Stimulated activated naive CD8-positive, alpha-beta T cell treated with anti-CD3 and anti-CD28 coated beads, Interleukin-15, Interleukin-2, amounts not matched to agents 100 U/mL and 50 U/mL, for 24 hours (primary cell): ENCODE measurements at regions not wholly inside any gene's neighbourhood (a gene's known extent, or its start where the extent isn't known, plus 50 kb on each side); places are given as distances from the start of the nearest gene placed in this dataset.

Experiments used
- ATAC-seq: fragments of 150-1000 bp; cut with Tn5 transposase; one replicate; pipeline ENCODE4 v1.10.0; 2021
- DNase-seq: peaks from one replicate; pipeline ENCODE4 v3.0.0; 2021

DNA sequence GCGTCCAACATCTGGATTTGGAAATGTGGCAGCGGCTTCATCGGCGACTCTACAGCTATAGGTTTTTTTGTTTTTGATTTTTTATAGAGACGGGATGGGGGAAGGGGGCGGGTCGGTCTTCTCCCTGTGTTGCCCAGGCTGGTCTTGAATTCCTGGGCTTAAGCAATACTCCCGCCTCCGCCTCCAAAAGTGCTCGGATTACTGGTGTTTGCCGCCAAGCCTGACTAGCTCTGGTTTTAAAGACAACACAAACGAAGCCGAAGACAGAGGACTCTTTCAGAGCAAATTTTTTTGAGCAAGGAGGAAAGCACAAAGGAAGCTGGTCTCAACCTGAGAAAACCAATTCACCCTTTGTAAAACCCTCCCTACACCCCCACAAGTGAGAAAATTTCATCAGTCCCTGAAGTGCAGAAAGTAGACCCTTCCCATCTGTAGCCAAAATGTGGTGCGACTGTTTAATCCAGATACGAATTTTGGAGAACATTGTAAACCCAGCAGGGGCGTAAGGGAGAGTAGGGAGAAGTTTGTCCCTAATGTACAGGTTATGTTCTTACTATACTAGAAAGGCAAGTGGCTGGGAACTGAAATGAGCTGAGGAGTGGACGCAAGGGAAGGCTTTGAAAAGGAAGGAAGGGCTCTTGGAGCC, 185.9 kb downstream of the TRIM27 start:
- ATAC-seq (no peak), DNase-seq (no peak)

DNA sequence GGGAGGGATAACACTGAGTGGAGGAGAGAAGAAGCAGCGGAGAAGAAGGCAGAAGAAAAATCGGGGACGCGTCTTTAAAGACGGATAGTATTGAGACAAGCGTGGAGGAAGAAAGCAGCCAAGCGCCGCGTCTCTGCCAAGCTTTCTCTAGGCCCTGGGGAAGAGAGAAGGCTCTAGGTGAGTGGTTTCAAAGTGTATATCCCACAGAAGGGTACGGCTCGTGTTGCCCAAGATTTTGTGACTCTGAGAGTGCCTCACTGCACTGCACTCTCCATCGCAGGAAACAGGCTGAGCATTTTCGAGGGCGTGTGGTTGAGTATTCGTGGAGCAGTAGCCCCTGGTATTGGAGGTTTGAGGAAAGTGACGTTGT, 185.4 kb downstream of the TRIM27 start:
- DNase-seq (no peak), ATAC-seq (no peak)

DNA sequence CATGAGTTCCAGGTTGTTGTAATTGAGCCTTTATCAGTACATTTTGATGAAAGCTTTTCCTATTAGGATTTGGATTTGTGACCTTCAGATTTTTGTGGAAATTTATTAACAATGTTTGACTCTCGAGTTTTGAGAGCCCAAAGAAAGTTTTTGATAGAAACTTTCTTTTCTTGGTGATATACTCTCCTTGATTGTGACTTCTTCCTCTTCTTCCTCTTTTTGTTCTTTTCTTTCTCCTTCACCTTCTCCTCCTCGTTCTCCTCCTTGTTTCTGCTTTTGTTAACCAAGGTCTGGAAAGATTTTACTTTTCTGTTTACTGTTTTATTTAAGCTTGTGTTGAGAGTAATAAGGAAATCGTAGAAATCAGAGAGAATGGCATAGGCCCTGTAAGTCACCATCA, 182.4 kb downstream of the TRIM27 start:
- ATAC-seq = no peak
- DNase-seq = no peak

DNA sequence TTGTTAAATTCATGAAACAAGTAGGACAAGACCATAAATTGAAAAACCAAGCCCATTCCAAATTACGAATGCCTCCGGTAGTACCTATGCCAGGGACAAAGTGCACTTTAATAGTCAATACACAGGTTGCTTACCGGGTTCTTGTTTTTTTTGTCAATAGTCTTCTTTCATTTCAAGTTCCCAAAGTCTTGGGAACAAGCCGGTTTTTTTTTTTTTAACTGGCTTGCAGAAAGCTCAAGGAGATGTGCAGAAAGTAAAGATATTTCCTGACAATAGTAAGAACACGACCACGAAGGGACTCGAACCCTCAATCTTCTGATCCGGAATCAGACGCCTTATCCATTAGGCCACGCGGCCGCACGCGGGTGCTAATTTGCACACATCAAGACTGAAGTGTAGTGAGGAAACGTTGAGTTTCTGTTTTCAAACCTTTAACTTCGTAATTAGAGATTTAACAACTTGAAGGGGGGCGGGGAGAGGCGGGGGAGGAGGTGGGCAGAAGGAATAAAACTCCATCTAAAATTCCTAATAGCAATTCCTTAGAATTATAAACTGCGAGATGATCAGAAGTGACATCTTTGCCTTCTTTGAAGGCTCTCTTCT, 181.0 kb downstream of the TRIM27 start:
- ATAC-seq (peak; percentile 52), DNase-seq (peak; percentile 57)

DNA sequence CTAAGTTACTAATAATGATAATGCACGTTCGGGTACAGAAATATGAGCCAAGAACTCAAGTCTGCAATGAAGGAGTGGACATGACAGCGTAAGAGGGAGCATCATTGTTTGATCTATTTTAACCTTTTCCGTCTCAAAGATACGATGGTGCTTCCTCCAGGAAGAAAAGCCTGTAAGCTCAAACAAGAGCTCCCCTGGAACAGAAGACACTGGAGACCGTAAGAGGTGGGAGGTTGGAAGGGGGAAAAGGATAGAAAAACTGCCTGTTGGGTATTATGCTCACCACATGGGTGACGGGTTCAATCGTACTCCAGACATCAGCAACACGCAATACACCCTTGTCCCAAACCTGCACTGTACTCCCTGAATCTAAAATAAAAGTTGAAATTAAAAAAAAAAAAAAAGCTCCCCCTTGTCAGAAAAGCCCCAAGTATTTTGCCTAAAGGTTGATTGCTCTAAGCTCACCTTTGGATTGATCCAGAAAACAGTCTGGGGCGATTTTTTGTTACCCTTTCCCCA, 180.5 kb downstream of the TRIM27 start:
- ATAC-seq (no peak), DNase-seq (no peak)

DNA sequence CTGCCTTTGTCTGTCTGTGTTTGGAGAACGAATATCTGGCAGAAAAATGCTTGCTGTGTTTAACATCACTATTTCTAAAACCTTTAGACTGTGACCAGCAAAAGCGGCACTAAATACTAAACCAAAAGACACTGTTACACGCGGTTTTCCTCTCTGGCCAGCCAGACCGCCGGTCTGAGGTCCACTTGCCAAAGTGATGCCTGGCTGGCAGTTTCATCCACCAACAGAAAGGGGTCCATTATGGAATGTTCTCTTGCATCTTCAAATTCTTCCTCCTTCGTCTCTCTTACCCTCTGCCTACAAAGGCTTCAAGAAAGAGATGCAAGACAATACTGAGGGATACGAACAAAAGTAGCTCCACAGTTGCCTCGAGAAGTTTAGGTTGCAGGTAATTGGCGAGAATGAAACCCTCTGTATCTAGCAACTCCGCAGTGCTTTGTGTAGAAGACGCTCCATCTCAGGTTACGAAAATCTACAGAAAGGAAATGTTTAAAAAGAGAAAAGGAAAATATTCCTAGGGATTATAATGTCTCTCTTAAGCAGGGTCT, 176.6 kb downstream of the TRIM27 start:
- ATAC-seq (no peak), DNase-seq (no peak)

DNA sequence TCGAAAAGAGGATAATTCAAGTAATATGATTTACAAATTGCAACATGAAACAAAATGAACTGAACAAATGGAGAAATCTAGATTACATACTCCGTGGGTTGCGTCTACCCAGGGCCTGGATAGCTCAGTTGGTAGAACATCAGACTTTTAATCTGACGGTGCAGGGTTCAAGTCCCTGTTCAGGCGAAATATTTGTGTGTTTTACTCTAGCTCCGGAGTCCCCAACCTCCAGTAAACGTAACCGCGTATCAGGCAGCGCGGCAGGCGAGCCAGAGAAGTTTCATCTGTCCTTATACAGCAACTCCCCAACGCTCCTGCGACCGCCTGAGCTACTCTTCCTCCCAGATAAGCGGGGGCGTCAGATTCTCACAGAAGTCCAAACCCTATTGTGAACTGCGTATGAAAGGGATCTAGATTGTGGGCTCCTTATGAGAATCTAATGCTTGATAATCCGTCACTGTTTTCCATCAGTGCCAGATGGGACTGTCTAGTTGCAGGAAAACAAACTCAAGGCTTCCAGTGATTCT, 176.1 kb downstream of the TRIM27 start:
- DNase-seq (peak; percentile 38), ATAC-seq (peak; percentile 71)

DNA sequence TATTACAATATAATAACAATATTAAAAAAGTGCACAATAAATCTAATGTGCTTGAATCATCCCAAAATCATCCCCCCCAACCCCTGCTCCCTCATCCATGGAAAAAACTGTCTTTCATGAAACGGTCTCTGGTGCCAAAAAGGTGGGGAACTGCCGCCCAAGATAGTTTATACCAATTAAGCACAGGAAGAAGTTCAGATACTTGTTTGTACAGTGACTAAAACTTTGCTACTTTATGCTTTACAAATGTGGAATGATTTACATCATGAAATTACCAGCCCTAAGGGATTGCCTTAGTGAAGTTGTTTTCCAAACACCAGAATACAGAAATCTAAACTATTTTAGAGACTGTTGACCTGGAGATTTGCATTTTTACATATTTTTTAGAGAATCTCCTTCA, 175.6 kb downstream of the TRIM27 start:
- no peak for DNase-seq
- ATAC-seq = no peak

DNA sequence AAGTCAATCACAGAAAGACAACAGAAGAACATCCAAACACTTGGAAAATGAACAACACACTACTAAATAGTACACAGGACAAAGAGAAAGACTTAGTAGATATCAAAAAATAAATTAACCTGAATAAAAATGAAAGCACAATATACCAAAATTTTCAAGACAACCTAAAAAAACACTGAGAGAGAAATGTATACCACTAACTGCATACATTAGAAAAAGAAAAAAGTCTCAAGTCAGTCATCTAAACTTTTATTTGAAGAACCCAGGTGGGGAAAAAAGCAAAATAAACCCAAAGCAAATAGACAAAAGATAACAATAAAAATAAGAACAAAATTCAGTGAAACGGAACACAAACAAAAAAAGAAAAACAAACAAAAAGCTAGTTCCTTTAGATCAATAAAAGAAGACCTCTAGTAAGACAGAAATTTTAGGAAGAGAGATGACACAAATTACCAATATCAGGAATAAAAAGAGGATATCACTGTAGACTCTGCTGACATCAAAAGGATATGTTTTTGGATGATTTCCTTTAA, 172.8 kb downstream of the TRIM27 start:
- ATAC-seq (no peak), DNase-seq (no peak)

DNA sequence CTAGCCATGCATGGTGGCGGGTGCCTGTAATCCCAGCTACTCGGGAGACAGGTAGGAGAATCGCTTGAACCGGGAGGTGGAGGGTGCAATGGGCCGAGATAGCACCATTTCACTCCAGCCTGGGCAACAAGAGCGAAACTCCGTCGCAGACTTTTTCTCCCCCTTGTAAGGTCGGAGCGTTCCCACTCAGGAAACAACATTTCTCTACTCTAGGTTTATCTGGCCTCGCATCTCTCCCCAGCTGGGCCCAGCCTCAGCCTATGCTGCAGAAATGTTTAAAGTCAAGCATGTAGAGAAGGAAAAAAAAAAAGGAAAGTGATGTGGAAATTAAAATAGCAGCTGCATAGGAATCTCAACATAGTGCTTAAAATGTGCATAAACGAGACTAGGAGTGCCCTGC, 172.3 kb downstream of the TRIM27 start:
- no peak for ATAC-seq
- DNase-seq = no peak

DNA sequence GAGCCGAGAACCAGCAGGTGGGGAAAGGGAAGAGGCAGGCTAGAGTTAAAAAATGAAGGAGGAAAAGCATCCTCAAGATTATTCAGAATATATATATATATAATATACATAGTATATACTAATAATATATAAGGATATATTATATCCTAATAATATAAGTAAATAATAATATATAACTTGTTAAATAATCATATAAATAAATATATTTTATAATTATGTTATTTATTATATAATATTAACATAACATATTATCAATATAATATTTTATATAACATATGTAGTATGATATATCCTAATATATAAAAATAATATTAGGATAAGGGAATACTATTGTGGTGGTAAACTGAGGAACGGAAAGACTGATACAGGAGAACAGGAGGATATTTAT, 171.8 kb downstream of the TRIM27 start:
- no peak for DNase-seq
- ATAC-seq = no peak

DNA sequence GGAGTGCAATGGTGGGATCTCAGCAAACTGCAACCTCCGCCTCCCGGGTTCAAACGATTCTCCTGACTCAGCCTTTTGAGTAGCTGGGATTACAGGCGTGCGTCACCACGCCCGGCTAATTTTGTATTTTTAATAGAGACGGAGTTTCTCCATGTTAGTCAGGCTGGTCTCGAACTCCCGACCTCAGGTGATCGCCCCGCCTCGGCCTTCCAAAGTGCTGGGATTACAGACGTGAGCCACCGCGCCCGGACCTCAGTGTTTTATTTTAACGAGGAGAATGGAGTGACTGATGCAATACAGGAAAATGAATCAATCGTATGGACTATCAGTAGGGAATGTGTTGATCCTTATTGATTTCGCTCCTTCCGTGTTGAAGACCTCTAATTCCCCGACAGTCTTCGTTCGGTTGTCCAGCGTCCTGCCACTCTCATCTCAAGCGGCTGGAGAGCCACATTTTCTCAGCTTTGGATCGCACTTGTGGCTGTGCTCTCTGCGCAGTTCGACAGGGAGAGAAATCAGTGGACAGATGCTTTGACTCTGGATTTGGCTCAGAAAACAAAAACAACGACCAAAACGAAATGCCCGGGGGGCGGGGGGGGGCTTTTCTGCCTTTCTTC, 166.2 kb downstream of the TRIM27 start:
- ATAC-seq (no peak), DNase-seq (no peak)

DNA sequence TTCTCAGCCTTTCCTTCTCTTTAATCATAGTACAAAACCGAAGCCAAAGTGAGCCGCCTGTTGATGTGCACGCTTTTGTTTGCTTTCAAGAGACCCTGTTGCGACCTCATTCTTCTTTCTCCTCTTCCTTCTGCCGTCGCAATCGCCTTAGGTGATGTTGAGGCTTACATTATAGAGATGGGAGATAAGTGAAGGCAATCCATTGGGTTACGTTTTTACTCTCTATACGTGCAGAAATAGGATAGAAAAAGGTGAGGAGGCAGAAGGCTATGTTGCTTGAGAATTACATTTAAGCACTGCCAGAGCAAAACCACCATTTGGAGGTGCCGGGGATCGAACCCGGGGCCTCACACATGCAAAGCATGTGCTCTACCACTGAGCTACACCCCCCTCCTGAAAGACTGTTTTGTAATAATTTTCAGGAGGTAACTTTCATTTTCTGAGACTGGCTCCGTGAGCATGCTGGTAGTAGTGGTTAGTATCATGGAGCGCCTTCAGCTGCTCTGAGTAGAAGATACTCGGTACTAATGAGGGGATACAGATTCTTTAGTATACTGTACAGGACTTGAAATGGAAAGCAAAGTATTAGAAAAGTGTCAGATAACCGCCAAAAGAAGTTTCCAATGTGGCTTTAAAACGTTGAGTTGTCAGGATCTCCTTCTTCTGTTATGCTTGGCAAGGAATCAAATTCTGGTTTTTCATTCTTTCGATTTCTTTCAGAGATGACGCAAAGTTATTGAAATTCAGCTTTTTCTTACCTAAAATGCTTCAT, 165.6 kb downstream of the TRIM27 start:
- ATAC-seq = peak; percentile 69

DNA sequence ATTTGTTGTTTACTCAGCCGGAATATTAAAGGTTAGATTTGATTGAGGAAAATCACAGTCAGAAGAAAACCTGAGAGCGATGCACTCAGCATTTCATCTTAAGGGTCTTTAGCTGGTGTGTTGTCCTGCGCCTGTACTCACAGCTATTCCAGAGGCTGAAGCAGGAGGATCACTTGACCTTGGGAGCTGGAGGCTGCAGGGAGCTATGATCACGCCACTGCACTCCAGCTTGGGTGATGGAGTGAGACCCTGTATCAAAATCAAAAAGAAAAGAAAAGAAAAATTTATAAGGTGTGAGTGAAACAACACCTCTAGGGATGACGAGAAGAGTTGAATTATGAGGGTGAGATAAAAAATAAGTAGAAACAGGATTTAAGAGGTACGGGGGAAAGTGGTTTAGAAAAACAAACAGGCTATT, 165.0 kb downstream of the TRIM27 start:
- DNase-seq (no peak), ATAC-seq (no peak)

More for the DNA sequence above, 165.6 kb downstream of the TRIM27 start:
- DNase-seq = peak; percentile 36

DNA sequence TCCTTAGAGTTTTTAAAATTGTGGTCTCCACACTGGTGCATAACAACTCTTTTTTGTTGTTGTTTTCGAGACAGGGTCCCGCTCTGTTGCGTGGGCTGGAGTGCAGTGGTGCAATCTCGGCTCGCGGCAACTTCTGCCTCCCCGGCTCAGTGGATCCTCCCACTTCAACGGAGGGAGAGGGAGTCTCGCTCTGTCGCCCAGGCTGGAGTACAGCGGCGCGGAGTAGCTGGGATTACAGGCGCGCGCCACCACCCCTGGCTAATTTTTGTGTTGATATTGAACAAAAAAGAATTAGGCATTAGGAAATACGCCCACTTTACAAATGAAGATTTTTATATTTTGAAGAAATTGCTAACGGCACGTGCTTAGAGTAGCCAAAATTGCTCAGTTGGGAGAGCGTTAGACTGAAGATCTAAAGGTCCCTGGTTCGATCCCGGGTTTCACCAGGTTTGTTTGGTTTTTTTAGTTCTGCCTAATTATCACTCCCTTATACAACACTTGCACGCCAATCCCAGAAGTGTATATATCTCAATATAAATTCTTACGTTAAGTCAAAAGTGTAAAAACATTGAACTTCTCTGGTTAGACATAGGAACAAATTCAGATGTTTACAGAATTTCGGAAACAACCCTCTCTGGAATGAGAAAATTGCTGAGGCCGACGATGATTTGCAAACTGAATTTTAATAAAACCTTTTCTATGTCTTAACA, 159.6 kb downstream of the TRIM27 start:
- DNase-seq (no peak), ATAC-seq (no peak)

DNA sequence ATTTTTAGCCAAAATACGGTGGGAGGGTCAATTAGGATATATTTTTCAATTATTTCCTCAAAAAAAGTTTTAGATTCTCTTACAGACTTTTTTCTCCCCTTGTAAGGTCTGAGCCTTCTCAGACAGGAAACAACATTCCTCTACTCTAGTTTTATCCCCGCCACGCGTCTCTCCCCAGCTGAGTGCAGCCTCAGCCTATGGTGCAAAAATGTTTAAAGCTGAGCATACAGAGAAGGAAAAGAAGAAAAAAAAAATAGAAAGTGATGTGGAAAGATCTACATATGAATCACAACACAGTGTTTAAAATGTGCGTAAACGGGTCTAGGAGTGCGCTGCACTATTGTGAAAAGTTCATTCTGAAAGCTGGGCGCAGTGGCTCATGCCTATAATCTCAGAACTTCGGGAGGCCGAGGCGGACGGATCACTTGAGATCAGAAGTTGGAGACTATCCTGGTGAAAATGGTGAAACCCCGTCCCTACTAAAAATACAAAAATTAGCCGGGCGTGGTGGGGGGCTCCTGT, 159.0 kb downstream of the TRIM27 start:
- DNase-seq = no peak
- ATAC-seq = no peak

DNA sequence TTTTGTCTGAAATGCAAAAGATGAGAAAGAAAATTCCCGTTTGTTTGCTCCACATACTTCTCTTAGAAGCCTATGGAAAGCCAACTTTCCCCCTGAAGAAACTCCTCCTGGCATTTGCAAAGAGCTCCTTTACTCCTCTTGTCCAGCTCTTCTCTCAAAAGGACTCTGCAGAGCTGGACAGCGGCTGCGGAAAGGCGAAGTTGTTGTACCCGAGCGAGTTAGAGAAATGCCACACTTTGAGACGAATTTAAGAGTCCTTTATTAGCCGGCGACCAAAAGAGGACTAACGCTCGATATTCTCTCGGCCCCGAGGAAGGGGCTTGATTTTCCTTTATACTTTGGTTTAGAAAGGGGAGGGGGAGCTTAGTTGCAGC, 157.8 kb downstream of the TRIM27 start:
- DNase-seq = no peak
- ATAC-seq = no peak

DNA sequence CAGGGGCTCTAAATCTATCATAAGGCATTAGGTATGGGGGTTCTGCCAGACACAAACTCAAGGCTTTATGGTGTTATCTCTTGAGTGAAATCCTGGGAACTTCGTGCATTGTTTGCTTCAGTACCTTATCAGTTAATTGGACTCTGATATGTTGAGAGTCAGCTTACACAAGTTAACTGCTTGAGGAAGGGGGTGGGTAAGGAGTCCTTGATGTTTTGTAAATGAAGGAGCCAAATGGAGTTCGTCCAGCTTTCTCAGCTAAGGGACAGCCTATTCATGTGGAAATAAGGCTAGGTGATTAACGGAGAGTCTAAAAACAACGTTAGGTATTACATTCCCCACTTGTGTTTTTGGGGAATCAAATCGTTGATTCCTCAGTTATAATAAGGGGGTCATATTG, 157.4 kb downstream of the TRIM27 start:
- DNase-seq = no peak
- no peak for ATAC-seq

DNA sequence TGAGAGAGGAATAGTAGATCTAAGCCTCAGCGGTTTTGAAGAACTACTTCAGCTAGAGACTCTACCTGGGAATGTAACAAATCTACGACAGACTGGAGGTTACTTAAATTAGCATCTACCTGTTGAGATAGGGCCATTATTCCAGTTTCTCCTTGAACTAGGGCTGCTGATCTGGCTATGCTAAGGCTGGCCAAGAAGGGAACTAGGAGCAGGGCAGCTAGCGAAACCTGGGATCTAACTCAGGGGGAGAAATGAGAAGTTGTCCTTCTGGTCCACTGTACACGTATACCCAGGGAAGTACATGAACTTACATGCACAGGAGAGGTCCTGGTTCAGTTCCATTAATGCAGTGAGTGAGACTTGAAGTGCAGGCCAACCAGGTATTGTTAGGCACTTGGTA, 156.7 kb downstream of the TRIM27 start:
- ATAC-seq (no peak), DNase-seq (no peak)

DNA sequence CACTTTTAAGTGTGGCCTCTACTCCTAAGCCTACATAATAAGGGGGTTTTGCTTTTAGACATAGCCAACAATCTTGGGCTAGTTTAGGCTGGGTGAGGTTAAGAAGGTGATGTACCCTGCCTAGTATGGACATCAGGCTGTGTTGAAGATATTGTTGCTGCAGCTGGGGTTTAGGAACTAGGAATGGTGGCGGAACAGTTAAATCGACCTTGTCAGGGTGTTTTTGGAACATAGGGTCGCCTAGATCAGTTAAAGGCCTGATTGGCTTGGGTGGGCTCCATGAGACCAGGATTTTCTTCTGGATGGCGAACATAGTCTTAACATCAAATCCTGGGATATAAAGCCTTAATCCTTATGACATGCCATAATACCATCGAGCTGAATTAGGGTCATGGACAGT, 156.1 kb downstream of the TRIM27 start:
- DNase-seq (no peak), ATAC-seq (no peak)

DNA sequence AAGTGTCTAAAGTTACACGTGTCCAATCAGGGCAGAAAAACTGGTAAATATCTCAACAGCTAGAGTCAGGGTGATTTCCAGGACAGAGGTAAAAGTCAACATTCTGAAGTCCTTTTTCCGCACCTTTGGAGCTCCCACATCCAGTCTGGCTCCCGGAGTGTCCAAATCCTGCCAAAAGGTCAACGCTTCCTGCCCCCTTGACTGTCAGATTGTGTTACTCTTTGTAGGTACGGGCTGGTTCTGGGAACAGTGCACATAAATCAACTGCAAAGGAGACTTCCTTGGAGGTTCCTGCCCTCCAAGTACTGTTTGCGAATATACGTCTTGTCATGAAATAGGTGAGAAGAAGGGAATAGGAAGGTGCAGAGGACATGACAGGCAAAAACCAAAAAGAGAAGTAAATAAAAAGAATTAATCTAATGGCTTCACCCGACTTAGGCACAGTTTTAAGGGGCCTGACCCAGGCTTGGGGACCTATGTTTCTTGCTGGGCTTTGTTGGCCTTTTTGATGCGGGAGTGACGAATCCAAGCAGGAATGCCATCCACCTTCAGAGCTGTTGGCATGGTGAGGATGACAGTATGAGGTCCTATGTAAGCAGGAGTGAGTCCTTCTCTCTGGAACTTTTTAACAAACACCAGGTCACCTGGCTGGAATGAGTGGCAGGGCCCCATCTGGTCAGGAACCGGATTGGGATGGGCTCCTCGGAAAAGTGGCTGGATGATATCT, 155.4 kb downstream of the TRIM27 start:
- ATAC-seq (no peak), DNase-seq (no peak)
